HUES64 (cell line): ENCODE measurements at regions not wholly inside any gene's neighbourhood (a gene's known extent, or its start where the extent isn't known, plus 50 kb on each side); places are given as distances from the start of the nearest gene placed in this dataset.
A peak's percentile ranks its signal among the peaks of the same experiment; 100 is the strongest.

Experiments used
- H3K27ac ChIP-seq: 2 replicates; pipeline ENCODE4 v1.7.0; 2013; ENCODE audit warnings: low read depth, low read length, inconsistent platforms
- H3K27me3 ChIP-seq: 2 replicates; pipeline ENCODE4 v1.6.1; 2013; ENCODE audit warnings: mild to moderate bottlenecking, low read length; ENCODE audit not compliant: insufficient read depth
- H3K36me3 ChIP-seq: 2 replicates; pipeline ENCODE4 v1.6.1; 2013; ENCODE audit warnings: mild to moderate bottlenecking, low read length; ENCODE audit not compliant: insufficient read depth
- H3K4me1 ChIP-seq: 2 replicates; pipeline ENCODE4 v1.6.1; 2013; ENCODE audit warnings: mild to moderate bottlenecking, low read length, moderate library complexity; ENCODE audit not compliant: insufficient read depth
- H3K4me3 ChIP-seq: 2 replicates; pipeline ENCODE4 v1.5.1; 2013; ENCODE audit warnings: mild to moderate bottlenecking, low read length, moderate library complexity
- H3K9ac ChIP-seq: 2 replicates; pipeline ENCODE4 v1.6.1; 2013; ENCODE audit warnings: mild to moderate bottlenecking, low read depth, low read length
- H3K9me3 ChIP-seq: 2 replicates; pipeline ENCODE4 v1.6.1; 2013; ENCODE audit warnings: low read depth, low read length; ENCODE audit not compliant: insufficient read depth
- WGBS: fragments of 150-250, 120-280 bp; methylation state at CpG from one replicate; pipeline ENCODE4 v1.1.7; 2013; ENCODE audit warnings: missing lambda C conversion rate; 5-methylcytosine and 5-hydroxymethylcytosine counted together

- 0 out of 2 replicates have a peak, but pooled peaks cover 3% of the 10 kb centered on the region for H3K9me3 ChIP-seq
- no peaks in the 10 kb centered on the region; the same call in 1 of the 2 replicates for H3K4me1 ChIP-seq
- H3K4me3 ChIP-seq = no peak overlapping the region
- no peaks in the 10 kb centered on the region for H3K36me3 ChIP-seq
- H3K9ac ChIP-seq = peak overlapping the region; percentile 45
- WGBS = 81% methylated on average over 8 of the region's 8 CpGs
- H3K27me3 ChIP-seq = no peaks in the 10 kb centered on the region
- H3K27ac ChIP-seq = no peak overlapping the region
Observed at GRCh38 chr1:29458737-29459619, 222.7 kb downstream of the PTPRU start.

DNA sequence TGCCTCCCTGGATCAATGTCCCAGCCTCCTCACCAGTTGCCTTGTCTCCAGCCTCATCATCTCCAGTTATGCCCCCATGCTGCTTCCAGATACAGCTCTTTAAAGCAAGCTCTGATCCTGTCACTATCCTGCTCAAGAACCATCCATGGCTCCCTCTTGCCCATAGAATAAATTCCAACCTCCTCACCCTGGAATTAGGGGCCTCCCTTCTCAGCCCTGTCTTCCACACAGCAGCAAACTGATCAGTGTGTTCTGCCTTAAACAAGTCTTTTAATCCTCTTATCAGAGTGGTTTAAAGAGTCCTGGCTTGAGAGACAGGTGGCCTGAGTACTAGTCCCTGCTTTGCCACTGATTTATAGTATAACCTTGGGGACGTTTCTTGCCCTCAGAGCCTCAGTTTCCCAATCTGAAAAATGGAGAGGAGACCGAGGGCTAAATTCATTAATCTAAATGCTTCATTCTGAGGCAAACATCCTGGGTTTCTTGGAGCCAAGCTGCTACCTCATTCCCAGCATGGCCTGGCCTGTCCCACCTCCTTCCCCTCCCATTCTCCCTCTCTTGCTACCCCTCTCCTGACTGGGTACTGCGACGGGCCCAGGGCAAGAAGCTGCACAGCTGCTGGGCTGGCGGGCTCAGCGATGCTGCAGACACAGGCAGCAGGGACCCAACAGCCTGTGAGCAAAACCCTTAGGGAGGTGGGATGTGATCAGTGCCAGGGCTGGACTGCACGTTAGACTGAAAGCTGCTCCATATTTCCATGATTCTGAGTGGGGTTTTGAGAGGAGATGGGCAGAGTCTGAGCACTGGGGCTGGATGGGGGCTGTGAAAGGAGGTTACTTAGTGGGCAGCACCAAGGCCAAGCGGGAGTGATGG, 221.4 kb downstream of the PTPRU start:
- Histone ChIP-seq H3K27me3 (no peaks in the 10 kb centered on the region), H3K27ac (no peak overlapping the region), H3K9me3 (no peaks in the 10 kb centered on the region), H3K9ac (no peak overlapping the region), H3K4me3 (no peak overlapping the region), H3K4me1 (no peaks in the 10 kb centered on the region; the same call in 1 of the 2 replicates), H3K36me3 (no peaks in the 10 kb centered on the region)
- 87% methylated on average over 8 of the region's 8 CpGs for WGBS

GRCh38 chr1:29456685-29457435, 220.5 kb downstream of the PTPRU start:
- Histone ChIP-seq H3K9me3 (no peaks in the 10 kb centered on the region), H3K27ac (no peak overlapping the region), H3K27me3 (no peaks in the 10 kb centered on the region), H3K4me3 (no peak overlapping the region), H3K9ac (no peak overlapping the region), H3K36me3 (no peaks in the 10 kb centered on the region), H3K4me1 (no peaks in the 10 kb centered on the region; the same call in 1 of the 2 replicates)
- 88% methylated on average over 3 of the region's 4 CpGs for WGBS

DNA sequence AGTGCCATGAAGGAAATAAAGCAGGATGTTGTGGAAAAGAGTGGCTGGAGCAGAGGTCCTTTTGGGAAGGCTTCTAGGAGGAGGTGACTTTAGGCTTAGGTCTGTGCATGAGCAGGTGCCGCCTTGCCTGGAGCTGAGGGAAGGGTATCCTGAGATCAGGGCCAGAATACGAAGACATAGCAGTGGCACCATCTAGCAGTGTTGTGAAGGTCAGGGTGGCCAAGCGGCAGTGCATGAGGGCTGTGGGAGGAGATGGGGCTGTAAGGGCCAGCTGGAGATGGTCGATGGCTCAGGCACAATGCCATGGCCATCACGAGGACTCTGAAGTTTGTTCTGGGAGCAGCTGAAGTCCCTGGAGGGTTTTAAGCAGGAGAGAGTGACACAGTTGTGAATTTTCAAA, 219.5 kb downstream of the PTPRU start:
- Histone ChIP-seq H3K4me1 (no peaks in the 10 kb centered on the region; the same call in 1 of the 2 replicates), H3K9me3 (no peaks in the 10 kb centered on the region), H3K27me3 (no peaks in the 10 kb centered on the region), H3K36me3 (no peaks in the 10 kb centered on the region), H3K9ac (no peak overlapping the region), H3K4me3 (no peak overlapping the region), H3K27ac (no peak overlapping the region)
- WGBS = 91% methylated on average over 5 of the region's 5 CpGs

- H3K36me3 ChIP-seq = no peaks in the 10 kb centered on the region
- no peaks in the 10 kb centered on the region; the same call in 1 of the 2 replicates for H3K4me1 ChIP-seq
- H3K27ac ChIP-seq = no peak overlapping the region
- H3K9me3 ChIP-seq = no peaks in the 10 kb centered on the region
- H3K27me3 ChIP-seq = no peaks in the 10 kb centered on the region
- no peak overlapping the region for H3K4me3 ChIP-seq
- 85% methylated on average over 13 of the region's 13 CpGs for WGBS
- no peak overlapping the region for H3K9ac ChIP-seq
Observed at GRCh38 chr1:29454616-29455380, 218.5 kb downstream of the PTPRU start.

DNA sequence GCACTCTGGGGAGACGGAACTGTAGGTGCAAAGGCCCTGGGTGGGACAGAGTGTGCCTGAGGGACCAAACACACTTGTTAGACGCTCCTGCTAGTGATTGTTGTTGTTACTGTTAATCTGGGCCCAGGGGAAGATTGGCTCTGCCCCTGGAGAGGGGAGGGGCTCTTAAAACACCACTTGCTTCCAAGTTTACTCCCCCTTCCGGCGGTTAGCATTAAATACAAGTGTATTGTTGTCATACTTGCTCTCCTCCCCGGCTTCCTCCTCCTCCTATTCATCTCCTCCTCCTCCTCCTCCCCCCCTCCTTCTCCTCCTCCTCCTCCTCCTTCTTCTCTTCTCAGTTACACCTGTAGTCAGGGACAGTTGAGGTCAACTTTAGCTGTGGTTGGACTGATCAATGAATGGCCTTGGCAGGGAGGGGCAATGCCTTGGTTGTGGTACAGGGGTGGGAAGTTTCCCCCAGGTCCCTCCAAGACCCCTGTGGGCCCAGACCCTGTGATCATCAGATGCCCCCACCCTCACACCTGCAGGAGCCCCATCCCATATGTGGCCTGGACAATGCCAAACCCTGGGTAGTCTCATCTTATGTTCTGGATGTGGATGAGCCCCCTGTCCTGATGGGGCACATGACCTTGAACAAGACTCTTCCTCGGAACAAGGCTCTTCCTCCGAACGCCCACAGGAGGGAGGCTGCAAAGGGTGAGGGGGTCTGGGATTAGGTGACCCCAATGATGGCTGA, 217.3 kb downstream of the PTPRU start:
- H3K9me3 ChIP-seq = no peaks in the 10 kb centered on the region
- no peaks in the 10 kb centered on the region for H3K36me3 ChIP-seq
- 41% methylated on average over 8 of the region's 8 CpGs for WGBS
- no peaks in the 10 kb centered on the region; the same call in 1 of the 2 replicates for H3K4me1 ChIP-seq
- no peak overlapping the region for H3K4me3 ChIP-seq
- no peak overlapping the region for H3K9ac ChIP-seq
- no peaks in the 10 kb centered on the region for H3K27me3 ChIP-seq
- H3K27ac ChIP-seq = no peak overlapping the region

DNA sequence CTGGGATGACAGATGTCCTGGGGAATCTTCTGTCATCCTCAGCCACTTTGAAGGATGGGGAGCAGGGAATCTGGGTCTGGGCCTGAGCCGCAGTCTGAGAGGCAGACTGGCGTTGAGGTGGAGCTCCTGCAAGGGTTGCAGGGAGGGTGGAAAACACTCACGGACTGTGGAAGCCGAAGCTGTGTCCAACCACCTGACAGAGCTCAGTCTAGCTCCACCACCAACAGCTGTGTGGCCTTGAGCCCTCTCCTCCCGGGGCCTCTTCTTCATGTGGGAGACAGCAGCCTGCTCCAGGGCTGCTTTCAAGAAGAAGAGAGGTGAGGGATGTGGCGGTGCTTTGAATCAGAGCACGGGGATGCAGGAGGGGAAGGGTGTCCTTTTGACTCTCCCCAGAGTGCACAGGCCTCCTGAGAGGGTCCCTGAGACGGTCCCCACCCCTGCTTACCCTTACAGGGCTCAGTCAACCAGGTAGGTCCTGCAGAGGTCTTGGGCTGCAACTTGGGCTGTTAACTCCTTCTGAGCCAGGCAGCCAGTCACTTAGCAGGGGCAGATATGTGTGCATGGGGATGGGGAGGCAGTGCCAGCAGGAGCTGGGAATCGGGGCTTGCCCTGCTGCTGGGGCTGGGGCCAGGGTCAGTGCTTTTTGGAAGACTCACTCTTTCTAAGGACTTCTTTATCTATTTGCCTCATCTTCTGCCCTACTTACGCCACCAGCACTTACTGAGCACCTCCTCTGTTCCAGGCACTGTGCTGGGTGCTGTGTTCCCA, 216.3 kb downstream of the PTPRU start:
- Histone ChIP-seq H3K36me3 (no peaks in the 10 kb centered on the region), H3K9me3 (no peaks in the 10 kb centered on the region), H3K9ac (no peak overlapping the region), H3K4me1 (no peaks in the 10 kb centered on the region; the same call in 1 of the 2 replicates), H3K27ac (no peak overlapping the region), H3K27me3 (no peaks in the 10 kb centered on the region), H3K4me3 (no peak overlapping the region)
- WGBS = 86% methylated on average over 10 of the region's 10 CpGs

DNA sequence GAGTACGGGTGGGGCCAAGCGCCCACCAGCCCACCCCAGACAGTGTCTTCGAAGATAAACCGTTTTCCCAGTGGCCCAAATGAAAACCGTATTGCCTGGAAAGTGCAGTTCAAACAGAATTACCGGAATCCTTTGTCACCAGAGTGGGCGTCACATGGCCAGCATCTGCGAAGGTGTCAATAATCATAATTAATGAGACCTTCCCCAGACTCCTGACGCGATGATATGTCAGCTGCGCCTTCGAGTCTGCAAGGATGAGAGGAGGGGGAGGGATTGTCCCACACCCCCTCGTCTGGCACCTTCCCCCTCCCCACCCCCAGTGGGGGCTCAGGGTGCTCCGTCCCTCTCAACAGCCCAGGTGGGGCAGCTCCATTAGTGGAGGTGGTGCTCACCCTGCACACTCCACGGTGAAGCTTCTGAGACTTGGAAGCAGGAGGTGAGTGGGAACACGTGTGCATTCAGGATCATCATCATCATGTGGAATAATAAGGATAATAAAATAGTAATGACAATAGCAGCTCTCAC, 215.1 kb downstream of the PTPRU start:
- Histone ChIP-seq H3K27me3 (no peaks in the 10 kb centered on the region), H3K4me1 (no peaks in the 10 kb centered on the region; the same call in 1 of the 2 replicates), H3K9ac (no peak overlapping the region), H3K27ac (no peak overlapping the region), H3K36me3 (no peaks in the 10 kb centered on the region), H3K4me3 (no peak overlapping the region), H3K9me3 (no peaks in the 10 kb centered on the region)
- 90% methylated on average over 11 of the region's 16 CpGs for WGBS

DNA sequence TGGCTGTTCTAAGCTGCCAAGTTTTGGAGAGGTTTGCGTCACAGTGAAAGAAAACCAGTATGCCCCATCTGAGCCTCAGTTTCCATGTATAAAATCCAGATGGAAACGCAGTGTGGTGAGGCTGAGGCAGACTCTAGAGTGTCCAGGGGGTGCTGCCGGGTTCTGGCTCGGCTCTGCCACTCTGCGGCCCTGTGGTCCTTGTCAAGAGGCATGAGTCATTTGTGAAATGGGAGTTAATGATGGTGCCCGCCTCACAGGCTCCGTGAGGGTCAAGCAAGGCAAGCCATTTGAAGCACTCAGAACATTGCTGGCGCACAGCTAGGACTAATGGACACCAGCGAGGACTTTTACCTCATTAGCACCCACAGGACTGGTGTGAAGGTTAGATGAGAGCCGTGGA, 214.3 kb downstream of the PTPRU start:
- Histone ChIP-seq H3K9ac (no peak overlapping the region), H3K9me3 (no peaks in the 10 kb centered on the region), H3K4me1 (no peaks in the 10 kb centered on the region; the same call in 1 of the 2 replicates), H3K27ac (no peak overlapping the region), H3K4me3 (no peak overlapping the region), H3K27me3 (no peaks in the 10 kb centered on the region), H3K36me3 (no peaks in the 10 kb centered on the region)
- WGBS = 90% methylated on average over 10 of the region's 10 CpGs
